Lower leg skin (tissue), 3 donors: ENCODE measurements at regions not wholly inside any gene's neighbourhood (a gene's known extent, or its start where the extent isn't known, plus 50 kb on each side); places are given as distances from the start of the nearest gene placed in this dataset.

Source experiments
- POLR2A ChIP-seq, 2 donors: fragments of 450-650 bp; IDR thresholded peaks; one replicate each; pipeline ENCODE4 v1.6.1; 2016 to 2017; ENCODE audit warnings: antibody characterized with exemption in 2 of 2, mild to moderate bottlenecking in 1 of 2, moderate library complexity in 1 of 2
- TF ChIP-seq, protein P1 (sequence below), 3 donors: fragments of 450-650 bp; IDR thresholded peaks; one replicate each; pipeline ENCODE4 v1.5.1; 2016; ENCODE audit warnings: antibody characterized with exemption in 3 of 3, mild to moderate bottlenecking in 3 of 3, moderate library complexity in 2 of 3

DNA sequence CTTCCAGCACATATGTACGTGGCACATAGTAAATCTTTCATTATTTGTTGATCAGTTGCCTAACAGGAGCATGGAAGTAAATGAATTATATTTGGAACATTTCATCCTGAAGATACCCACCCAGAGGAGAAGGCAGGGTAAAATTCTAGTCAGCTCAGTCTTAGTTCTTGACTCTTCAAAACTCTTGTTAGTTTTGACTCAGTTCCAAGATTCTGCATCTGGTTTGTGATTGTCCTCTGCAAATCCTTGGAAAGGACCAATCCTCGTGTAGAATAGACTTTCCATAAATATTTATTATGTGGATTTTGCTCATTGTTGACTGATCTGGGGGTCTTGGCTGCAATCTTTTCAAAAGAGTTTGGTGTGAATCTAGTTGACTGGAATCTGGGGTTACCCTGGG, 257.5 kb upstream of the FAT1 start:
- TF ChIP-seq, protein P1, sequence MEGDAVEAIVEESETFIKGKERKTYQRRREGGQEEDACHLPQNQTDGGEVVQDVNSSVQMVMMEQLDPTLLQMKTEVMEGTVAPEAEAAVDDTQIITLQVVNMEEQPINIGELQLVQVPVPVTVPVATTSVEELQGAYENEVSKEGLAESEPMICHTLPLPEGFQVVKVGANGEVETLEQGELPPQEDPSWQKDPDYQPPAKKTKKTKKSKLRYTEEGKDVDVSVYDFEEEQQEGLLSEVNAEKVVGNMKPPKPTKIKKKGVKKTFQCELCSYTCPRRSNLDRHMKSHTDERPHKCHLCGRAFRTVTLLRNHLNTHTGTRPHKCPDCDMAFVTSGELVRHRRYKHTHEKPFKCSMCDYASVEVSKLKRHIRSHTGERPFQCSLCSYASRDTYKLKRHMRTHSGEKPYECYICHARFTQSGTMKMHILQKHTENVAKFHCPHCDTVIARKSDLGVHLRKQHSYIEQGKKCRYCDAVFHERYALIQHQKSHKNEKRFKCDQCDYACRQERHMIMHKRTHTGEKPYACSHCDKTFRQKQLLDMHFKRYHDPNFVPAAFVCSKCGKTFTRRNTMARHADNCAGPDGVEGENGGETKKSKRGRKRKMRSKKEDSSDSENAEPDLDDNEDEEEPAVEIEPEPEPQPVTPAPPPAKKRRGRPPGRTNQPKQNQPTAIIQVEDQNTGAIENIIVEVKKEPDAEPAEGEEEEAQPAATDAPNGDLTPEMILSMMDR (IDR thresholded peaks at IDR 0.05), result no peak
- no peak for TF ChIP-seq POLR2A (IDR thresholded peaks at IDR 0.05)
